Fibroblast of mammary gland (primary cell): ENCODE measurements at regions not wholly inside any gene's neighbourhood (a gene's known extent, or its start where the extent isn't known, plus 50 kb on each side); places are given as distances from the start of the nearest gene placed in this dataset.

ENCODE experiments used
- DNase-seq: peaks from one replicate; pipeline ENCODE4 v3.0.0-alpha.2; 2010; ENCODE audit warnings: low read depth
- H3K4me3 ChIP-seq: 2 replicates; pipeline ENCODE4 v1.5.1; 2011; ENCODE audit warnings: low read depth, mild to moderate bottlenecking, low read length, moderate library complexity; ENCODE audit not compliant: control insufficient read depth
- TF ChIP-seq, protein P1 (sequence below): conservative IDR thresholded peaks from 2 replicates; pipeline ENCODE4 v1.5.1; 2011; ENCODE audit warnings: low read depth, low read length, inconsistent platforms; ENCODE audit not compliant: control insufficient read depth, insufficient read depth

DNA sequence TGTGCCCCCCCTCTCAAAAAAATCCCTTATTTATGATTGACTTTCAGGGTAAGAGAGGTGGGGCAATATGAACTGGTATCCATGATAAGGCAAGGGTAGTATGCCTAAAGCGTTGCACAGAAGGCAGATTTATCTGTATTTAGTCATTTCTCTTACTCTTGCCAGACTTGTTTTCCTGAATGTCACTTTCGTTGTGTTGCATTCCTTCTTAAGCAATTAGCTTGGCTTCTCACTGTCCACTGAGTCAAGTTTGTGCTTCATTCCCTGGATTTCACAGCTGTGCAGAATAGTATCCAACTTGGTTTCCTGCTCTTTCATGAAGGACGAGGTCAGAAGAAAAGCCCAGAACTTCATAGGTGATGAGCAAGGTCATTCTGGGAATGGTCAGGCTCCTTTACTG lies 301.5 kb upstream of the ACTBL2 start:
- H3K4me3 ChIP-seq, result no peak overlapping the region
- TF ChIP-seq, protein P1, sequence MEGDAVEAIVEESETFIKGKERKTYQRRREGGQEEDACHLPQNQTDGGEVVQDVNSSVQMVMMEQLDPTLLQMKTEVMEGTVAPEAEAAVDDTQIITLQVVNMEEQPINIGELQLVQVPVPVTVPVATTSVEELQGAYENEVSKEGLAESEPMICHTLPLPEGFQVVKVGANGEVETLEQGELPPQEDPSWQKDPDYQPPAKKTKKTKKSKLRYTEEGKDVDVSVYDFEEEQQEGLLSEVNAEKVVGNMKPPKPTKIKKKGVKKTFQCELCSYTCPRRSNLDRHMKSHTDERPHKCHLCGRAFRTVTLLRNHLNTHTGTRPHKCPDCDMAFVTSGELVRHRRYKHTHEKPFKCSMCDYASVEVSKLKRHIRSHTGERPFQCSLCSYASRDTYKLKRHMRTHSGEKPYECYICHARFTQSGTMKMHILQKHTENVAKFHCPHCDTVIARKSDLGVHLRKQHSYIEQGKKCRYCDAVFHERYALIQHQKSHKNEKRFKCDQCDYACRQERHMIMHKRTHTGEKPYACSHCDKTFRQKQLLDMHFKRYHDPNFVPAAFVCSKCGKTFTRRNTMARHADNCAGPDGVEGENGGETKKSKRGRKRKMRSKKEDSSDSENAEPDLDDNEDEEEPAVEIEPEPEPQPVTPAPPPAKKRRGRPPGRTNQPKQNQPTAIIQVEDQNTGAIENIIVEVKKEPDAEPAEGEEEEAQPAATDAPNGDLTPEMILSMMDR, result no peak
- peak; percentile 14 for DNase-seq

DNA sequence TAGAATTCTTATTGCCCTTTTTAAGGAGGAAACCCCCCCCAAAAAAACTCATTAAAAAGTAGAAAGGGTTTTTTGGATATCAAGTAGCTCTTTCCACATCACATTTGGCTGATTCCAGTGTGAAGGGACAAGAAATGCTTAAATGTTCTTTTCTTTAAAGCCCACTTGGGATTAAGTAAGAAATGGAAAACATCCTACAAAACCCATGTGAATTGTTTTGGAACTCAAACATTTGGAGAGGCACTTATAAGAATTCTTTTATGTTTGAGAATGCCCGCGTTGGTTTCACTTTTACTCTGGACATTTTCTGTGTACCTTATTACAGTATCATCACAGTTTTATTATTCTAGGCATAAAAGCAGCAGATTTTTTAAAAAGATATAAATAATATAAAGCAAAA lies 301.1 kb upstream of the ACTBL2 start:
- no peak for DNase-seq
- no peak overlapping the region for H3K4me3 ChIP-seq
- TF ChIP-seq, protein P1, result no peak

DNA sequence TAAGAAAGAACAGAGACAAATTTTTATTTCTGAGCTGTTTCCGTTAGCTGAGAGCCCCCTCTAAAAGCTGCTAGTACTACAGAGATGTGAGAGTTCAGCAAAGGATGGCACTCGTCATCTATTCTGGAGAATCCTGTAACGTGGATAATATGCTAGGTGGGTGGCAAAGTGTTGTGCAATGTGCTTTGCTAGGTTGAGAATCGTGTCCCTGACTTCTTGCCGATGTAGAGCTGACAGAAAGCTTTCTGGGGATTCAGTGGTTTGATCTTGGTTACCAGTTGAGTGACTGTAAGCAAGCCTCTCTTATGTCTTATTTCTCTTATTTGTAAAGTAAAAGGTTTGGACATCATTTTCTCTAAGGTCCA lies 298.3 kb upstream of the ACTBL2 start:
- H3K4me3 ChIP-seq, result no peak overlapping the region
- TF ChIP-seq, protein P1, result no peak
- no peak for DNase-seq

DNA sequence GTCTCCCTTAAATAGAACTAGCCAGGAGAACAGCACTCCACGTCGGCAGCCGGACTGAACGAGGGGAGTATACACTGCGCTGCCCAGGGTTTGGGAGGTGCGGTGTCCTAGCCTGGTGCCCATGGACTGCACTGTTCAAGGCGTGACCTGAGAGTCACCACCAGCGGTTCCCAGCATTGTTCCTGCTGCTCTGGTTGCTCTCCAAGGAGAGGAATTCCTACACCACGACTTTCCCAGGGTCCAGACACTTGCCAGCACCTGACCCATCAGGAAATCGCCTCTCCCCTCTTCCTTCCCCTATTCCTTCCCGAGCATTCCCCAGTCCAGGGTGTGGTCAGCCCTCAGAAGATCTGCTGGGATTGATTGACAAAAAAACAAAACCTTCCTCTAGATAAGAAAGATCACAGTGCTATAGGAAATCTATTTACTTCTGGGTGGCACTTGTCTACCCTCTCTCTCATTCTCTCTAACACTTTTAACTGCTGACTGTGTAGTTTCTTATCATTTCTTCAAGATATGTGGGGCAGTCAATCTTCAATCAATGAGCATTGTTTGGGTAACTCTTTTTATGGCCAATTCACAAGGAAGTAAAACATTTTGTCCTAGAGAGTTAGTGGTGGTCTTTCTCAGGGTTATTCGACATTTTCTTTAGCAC lies 297.8 kb upstream of the ACTBL2 start:
- no peak for DNase-seq
- TF ChIP-seq, protein P1, result no peak

DNA sequence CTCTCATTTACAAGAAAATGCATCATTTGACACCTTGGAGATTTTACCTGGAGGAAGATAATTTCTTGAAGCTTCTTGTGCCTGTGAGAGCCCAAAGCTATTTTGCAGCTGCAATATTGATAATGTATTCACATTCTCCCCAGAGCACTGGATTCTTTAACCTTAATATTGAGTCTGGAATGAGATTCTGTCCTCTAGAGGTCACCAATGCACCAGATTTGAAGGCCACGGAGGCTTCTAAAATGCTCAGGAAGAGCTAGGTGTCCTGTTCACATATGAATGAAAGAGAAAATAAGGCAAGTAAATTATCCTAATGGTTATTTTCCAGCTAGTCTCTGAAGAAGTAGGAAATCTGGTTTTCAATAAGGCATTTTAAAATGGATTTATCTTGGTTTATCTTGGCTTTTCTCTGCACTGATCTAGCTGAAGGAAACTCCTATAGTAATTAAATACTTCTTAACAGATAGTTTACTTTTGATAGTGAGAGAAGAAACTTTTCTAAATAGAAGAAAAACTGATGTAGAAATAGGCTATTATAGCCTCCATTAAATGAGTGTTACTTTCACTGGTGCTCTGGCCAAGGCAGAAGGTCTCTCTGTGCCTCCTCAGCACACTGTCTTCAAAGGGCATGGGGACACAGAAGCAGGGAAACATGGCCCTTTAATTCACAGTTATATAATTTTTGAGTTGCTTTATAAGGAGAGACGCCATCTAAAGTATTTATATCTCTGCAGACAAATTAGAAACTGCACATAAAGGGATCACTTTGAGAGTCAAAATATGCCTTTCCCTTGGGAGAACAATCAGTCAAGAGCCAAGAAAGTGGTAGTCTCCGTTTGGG lies 297.0 kb upstream of the ACTBL2 start:
- peak; percentile 73 for DNase-seq
- TF ChIP-seq, protein P1, result peak; percentile 62
- no peak overlapping the region for H3K4me3 ChIP-seq

More for the DNA sequence above, 297.8 kb upstream of the ACTBL2 start:
- no peak overlapping the region for H3K4me3 ChIP-seq

DNA sequence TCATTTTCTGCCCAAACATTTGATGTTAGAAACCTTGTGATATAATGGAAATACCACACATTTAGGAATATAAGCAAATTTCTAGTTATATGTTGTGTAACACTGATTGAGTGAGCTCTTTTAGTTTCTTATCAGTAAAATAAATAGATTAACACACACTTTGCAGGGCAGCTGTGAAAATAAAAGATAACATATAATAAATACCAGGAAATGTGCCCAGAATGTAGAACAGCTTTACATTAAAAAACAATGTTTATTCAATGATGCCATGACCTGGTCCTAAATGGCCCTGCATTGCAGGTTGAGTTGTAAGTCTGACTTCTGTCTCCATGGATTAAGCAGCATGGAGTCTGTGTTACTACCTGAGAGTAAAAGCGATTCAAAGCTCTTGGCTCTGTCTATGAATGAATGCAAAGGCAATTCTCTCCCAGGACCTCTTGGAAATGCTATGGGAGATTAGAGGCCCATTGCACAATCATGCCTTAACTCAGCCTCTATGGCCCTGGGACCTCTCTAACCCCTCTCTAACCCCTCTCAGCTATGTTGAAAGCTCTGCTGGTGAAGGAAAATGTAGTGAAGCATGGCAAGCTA lies 296.0 kb upstream of the ACTBL2 start:
- no peak for DNase-seq
- TF ChIP-seq, protein P1, result no peak
- H3K4me3 ChIP-seq, result no peak overlapping the region
